ENCODE measurements at regions not wholly inside any gene's neighbourhood (a gene's known extent, or its start where the extent isn't known, plus 50 kb on each side); places are given as distances from the start of the nearest gene placed in this dataset.
"Not testable (repeated sequence)": the region's sequence is repeated elsewhere in the genome, so short reads cannot be mapped to it uniquely, and the experiment has no call there.

DNA sequence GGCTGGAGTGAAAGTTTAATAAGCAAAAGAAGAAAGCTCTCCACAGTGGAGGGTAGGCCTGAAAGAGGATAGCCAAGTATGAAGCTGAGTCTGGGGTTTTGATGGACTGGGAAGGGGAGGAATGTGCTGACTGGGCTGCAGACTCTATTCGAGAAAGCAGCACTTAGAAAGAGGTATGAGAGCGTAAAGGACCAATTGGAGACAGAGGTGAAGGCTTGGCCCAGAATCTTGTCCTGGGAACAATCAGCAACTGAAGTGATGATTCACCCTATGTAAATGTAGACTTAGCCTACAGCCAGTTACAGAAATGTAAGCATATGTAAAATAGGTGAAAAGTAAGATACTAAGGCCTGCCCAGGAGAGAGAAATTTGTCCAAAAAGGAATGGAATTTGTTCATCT, 111.2 kb upstream of the HSFY2 start:
- Mint-ChIP-seq H3K4me3 (no peak overlapping the region), H3K27me3 (no peaks in the 10 kb centered on the region), H3K36me3 (peaks cover 5% of the 10 kb centered on the region), H3K9me3 (no peaks in the 10 kb centered on the region), H3K27ac (no peak overlapping the region), H3K4me1 (no peaks in the 10 kb centered on the region)
- DNase-seq (no peak), ATAC-seq (replicated peaks in 1 of 4) (no peak)
- H3K4me1 ChIP-seq (ENCODE audit: control insufficient read depth in 1 of 2, extremely low read depth in 1 of 2, insufficient read depth in 2 of 2, low read length in 2 of 2): no peaks in the 10 kb centered on the region
- H3K27me3 ChIP-seq (replicated peaks in 1 of 2; ENCODE audit: control insufficient read depth in 2 of 2, extremely low read depth in 1 of 2, insufficient read depth in 2 of 2, low read length in 1 of 2): no peaks in the 10 kb centered on the region
- ChIA-PET CTCF (no interaction called here), POLR2A (no interaction called here)
- no peak overlapping the region for H3K4me3 ChIP-seq (ENCODE audit: control insufficient read depth in 1 of 2, extremely low read depth in 1 of 2, low read length in 1 of 2)
- H3K9me3 ChIP-seq: no peaks in the 10 kb centered on the region
- no peak overlapping the region for H3K27ac ChIP-seq (ENCODE audit: low read length)
- no peaks in the 10 kb centered on the region for H3K36me3 ChIP-seq (ENCODE audit: control insufficient read depth in 2 of 2, extremely low read depth in 1 of 2, insufficient read depth in 1 of 2, low read length in 1 of 2)
- no CpG with 5 or more reads among the region's 2 CpGs for WGBS (ENCODE audit: insufficient coverage)

DNA sequence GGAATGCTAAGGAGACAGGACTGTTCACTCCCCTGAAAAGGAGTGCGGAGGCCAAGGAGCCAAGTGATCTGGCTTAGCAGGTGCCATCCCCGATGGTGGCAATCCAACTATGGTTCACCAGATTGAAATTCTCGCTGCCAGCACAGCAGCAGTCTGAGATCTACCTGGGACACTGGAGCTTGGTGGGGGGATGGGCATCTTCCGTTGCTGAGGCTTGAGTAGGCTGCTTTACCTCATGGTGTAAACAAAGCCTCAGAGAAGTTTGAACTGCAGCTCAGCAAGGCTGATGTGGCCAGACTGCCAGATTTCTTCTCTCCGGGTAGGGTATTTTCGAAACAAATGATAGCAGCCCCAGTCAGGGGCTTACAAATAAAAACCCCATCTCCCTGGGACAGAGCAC, 95.6 kb upstream of the HSFY2 start:
- H3K36me3 Mint-ChIP-seq; H3K27ac Mint-ChIP-seq; H3K36me3 ChIP-seq (ENCODE audit: control insufficient read depth in 2 of 2, extremely low read depth in 1 of 2, insufficient read depth in 1 of 2, low read length in 1 of 2); H3K27me3 Mint-ChIP-seq; H3K27me3 ChIP-seq (replicated peaks in 1 of 2; ENCODE audit: control insufficient read depth in 2 of 2, extremely low read depth in 1 of 2, insufficient read depth in 2 of 2, low read length in 1 of 2); H3K4me3 ChIP-seq (ENCODE audit: control insufficient read depth in 1 of 2, extremely low read depth in 1 of 2, low read length in 1 of 2); H3K9me3 Mint-ChIP-seq; POLR2A ChIA-PET; H3K4me1 Mint-ChIP-seq; ATAC-seq (replicated peaks in 1 of 4); H3K4me3 Mint-ChIP-seq; H3K9me3 ChIP-seq; H3K4me1 ChIP-seq (ENCODE audit: control insufficient read depth in 1 of 2, extremely low read depth in 1 of 2, insufficient read depth in 2 of 2, low read length in 2 of 2); H3K27ac ChIP-seq (ENCODE audit: low read length); DNase-seq; CTCF ChIA-PET: not testable (repeated sequence)
- WGBS (ENCODE audit: insufficient coverage): no CpG with 5 or more reads among the region's 6 CpGs

DNA sequence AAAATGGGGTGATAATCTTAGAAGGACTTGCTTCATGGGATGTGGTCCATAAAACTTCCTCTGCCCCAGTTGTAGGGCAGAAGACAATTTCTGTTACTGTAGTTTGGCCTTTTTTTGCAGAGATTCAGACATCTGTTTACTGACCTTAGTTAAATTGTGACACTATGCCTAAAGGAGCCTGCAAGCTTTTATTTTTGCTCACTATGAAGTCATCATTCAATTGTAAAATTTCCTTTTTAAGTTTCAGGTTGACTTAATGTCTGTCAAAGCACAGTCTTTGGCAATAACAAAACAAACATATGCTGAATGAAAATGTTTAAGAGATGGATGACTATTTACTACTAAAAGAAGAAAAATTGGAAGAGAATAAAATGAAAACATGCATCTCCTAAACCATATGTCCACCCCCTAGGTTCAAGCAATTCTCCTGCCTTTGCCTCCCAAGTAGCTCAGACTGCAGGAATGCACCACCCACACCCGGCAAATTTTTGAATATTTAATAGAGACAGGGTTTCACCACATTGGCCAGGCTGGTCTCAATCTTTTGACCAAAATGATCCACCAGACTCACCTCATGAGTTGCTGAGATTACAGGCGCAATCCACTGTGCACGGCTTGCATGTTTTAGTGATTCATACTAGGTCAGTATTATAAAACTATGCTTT, 93.5 kb upstream of the HSFY2 start:
- H3K4me3 ChIP-seq (ENCODE audit: control insufficient read depth in 1 of 2, extremely low read depth in 1 of 2, low read length in 1 of 2); H3K27ac ChIP-seq (ENCODE audit: low read length); H3K9me3 ChIP-seq; H3K4me1 Mint-ChIP-seq; H3K27me3 Mint-ChIP-seq; POLR2A ChIA-PET; ATAC-seq (replicated peaks in 1 of 4); H3K4me3 Mint-ChIP-seq; H3K9me3 Mint-ChIP-seq; H3K27ac Mint-ChIP-seq; H3K4me1 ChIP-seq (ENCODE audit: control insufficient read depth in 1 of 2, extremely low read depth in 1 of 2, insufficient read depth in 2 of 2, low read length in 2 of 2); DNase-seq; CTCF ChIA-PET; H3K36me3 Mint-ChIP-seq; H3K36me3 ChIP-seq (ENCODE audit: control insufficient read depth in 2 of 2, extremely low read depth in 1 of 2, insufficient read depth in 1 of 2, low read length in 1 of 2); H3K27me3 ChIP-seq (replicated peaks in 1 of 2; ENCODE audit: control insufficient read depth in 2 of 2, extremely low read depth in 1 of 2, insufficient read depth in 2 of 2, low read length in 1 of 2): not testable (repeated sequence)
- WGBS (ENCODE audit: insufficient coverage): no CpG with 5 or more reads among the region's 3 CpGs

DNA sequence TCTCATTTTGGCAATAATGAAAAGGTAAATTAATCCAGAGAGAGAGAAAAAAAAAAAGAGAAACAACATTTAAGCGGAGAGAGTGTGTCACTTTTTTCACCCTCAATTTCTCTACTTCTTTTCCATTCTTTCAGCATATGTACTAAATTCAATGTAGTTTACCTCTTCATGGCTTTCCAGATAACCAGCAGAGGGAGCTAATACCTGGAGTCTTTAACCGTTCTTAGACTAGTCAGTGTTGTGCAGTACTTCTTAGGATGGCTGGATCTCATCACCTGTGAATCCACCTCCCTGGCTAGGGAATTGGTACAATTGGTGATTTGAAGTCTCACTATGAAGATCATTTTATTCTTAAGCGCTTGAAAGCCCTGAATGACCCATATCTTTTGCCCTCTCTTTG, 87.3 kb upstream of the HSFY2 start:
- CTCF ChIA-PET; H3K4me3 ChIP-seq (ENCODE audit: control insufficient read depth in 1 of 2, extremely low read depth in 1 of 2, low read length in 1 of 2); H3K4me1 Mint-ChIP-seq; H3K27me3 ChIP-seq (replicated peaks in 1 of 2; ENCODE audit: control insufficient read depth in 2 of 2, extremely low read depth in 1 of 2, insufficient read depth in 2 of 2, low read length in 1 of 2); H3K36me3 ChIP-seq (ENCODE audit: control insufficient read depth in 2 of 2, extremely low read depth in 1 of 2, insufficient read depth in 1 of 2, low read length in 1 of 2); H3K27ac ChIP-seq (ENCODE audit: low read length); H3K36me3 Mint-ChIP-seq; H3K27me3 Mint-ChIP-seq; H3K27ac Mint-ChIP-seq; POLR2A ChIA-PET; H3K9me3 Mint-ChIP-seq; H3K4me1 ChIP-seq (ENCODE audit: control insufficient read depth in 1 of 2, extremely low read depth in 1 of 2, insufficient read depth in 2 of 2, low read length in 2 of 2); H3K4me3 Mint-ChIP-seq; ATAC-seq (replicated peaks in 1 of 4); DNase-seq; H3K9me3 ChIP-seq: not testable (repeated sequence)
- no CpG with 5 or more reads among the region's 3 CpGs for WGBS (ENCODE audit: insufficient coverage)

DNA sequence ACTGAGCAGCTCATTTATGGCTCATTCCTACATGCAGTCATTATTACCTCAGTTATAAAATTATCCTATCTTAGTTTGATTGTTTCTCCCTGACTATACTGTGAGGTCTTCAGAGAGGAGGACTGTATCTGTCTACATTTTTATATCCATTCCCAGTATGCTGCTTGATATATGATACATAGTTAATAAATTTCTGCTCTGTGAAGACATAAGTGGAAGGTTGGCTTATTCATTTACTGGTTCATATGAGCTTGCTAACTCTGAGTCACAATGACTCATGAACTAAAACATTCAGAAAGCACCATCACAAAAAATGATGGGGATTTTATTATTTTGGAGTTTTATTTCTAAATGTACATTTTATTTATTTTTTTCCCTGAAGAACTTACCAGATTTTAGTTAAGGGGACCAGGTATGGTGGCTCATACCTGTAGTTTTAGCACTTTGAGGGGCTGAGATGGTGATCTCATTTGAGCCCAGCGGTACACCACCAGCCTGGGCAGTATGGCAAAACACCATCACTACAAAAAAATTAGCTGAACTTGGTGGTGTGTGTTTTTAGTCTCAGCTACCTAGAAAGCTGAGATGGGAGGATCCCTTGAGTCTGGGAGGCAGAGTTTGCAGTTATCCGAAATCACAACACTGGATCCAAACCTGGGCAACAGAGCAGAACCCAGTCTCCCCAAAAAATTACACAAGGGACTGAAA, 85.1 kb upstream of the HSFY2 start:
- H3K9me3 ChIP-seq; H3K27ac Mint-ChIP-seq; H3K4me3 Mint-ChIP-seq; DNase-seq; H3K4me1 ChIP-seq (ENCODE audit: control insufficient read depth in 1 of 2, extremely low read depth in 1 of 2, insufficient read depth in 2 of 2, low read length in 2 of 2); H3K4me3 ChIP-seq (ENCODE audit: control insufficient read depth in 1 of 2, extremely low read depth in 1 of 2, low read length in 1 of 2); CTCF ChIA-PET; H3K27ac ChIP-seq (ENCODE audit: low read length); H3K36me3 ChIP-seq (ENCODE audit: control insufficient read depth in 2 of 2, extremely low read depth in 1 of 2, insufficient read depth in 1 of 2, low read length in 1 of 2); H3K27me3 Mint-ChIP-seq; POLR2A ChIA-PET; H3K27me3 ChIP-seq (replicated peaks in 1 of 2; ENCODE audit: control insufficient read depth in 2 of 2, extremely low read depth in 1 of 2, insufficient read depth in 2 of 2, low read length in 1 of 2); ATAC-seq (replicated peaks in 1 of 4); H3K4me1 Mint-ChIP-seq; H3K36me3 Mint-ChIP-seq; H3K9me3 Mint-ChIP-seq: not testable (repeated sequence)
- WGBS (ENCODE audit: insufficient coverage): no CpG with 5 or more reads among the region's 2 CpGs

DNA sequence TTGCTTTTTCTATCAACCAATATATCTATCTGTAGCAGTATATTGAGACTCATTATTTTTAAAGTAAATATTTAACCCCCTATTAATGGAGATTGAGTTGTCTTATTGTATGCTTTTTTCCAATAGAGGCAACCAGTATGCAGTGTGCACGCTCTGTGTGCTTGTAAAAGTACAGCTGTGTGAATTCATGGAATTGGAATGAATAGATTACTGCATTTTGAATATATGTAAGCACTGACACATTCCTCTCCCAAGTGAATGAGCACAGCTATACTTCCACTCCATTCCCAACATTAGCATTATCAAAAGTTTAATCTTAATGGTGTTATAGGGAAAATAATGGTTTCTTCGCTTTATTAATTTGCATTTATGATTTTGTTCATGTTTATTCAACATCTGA, 81.6 kb upstream of the HSFY2 start:
- ATAC-seq (replicated peaks in 1 of 4); H3K4me3 Mint-ChIP-seq; POLR2A ChIA-PET; DNase-seq; H3K27me3 ChIP-seq (replicated peaks in 1 of 2; ENCODE audit: control insufficient read depth in 2 of 2, extremely low read depth in 1 of 2, insufficient read depth in 2 of 2, low read length in 1 of 2); H3K9me3 Mint-ChIP-seq; H3K36me3 ChIP-seq (ENCODE audit: control insufficient read depth in 2 of 2, extremely low read depth in 1 of 2, insufficient read depth in 1 of 2, low read length in 1 of 2); H3K27ac Mint-ChIP-seq; H3K9me3 ChIP-seq; H3K4me1 ChIP-seq (ENCODE audit: control insufficient read depth in 1 of 2, extremely low read depth in 1 of 2, insufficient read depth in 2 of 2, low read length in 2 of 2); H3K27ac ChIP-seq (ENCODE audit: low read length); H3K27me3 Mint-ChIP-seq; H3K4me1 Mint-ChIP-seq; H3K4me3 ChIP-seq (ENCODE audit: control insufficient read depth in 1 of 2, extremely low read depth in 1 of 2, low read length in 1 of 2); H3K36me3 Mint-ChIP-seq; CTCF ChIA-PET: not testable (repeated sequence)
- no CpG with 5 or more reads among the region's 2 CpGs for WGBS (ENCODE audit: insufficient coverage)

DNA sequence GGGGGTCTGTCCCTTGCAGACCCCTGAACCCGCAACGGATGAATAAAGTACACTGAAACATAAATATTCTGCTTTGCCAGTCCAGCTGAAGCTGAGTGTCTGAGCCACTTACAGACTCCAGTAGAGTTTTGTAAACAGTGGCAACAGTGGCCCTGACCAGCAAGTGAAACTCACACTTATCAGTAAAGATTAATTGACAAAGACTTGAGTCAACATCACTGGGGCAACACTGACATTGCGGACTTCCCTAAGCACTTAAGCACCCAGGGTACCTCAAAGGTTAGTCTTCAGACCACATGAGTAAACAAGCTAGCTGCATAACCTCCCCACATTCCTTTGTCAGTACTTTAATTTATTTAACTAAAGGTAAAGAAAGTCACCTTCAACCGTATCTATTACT, 79.8 kb upstream of the HSFY2 start:
- CTCF ChIA-PET; H3K4me3 ChIP-seq (ENCODE audit: control insufficient read depth in 1 of 2, extremely low read depth in 1 of 2, low read length in 1 of 2); H3K27ac Mint-ChIP-seq; H3K9me3 ChIP-seq; DNase-seq; H3K4me3 Mint-ChIP-seq; H3K36me3 Mint-ChIP-seq; H3K4me1 Mint-ChIP-seq; H3K4me1 ChIP-seq (ENCODE audit: control insufficient read depth in 1 of 2, extremely low read depth in 1 of 2, insufficient read depth in 2 of 2, low read length in 2 of 2); H3K36me3 ChIP-seq (ENCODE audit: control insufficient read depth in 2 of 2, extremely low read depth in 1 of 2, insufficient read depth in 1 of 2, low read length in 1 of 2); H3K9me3 Mint-ChIP-seq; H3K27me3 ChIP-seq (replicated peaks in 1 of 2; ENCODE audit: control insufficient read depth in 2 of 2, extremely low read depth in 1 of 2, insufficient read depth in 2 of 2, low read length in 1 of 2); POLR2A ChIA-PET; H3K27me3 Mint-ChIP-seq; H3K27ac ChIP-seq (ENCODE audit: low read length); ATAC-seq (replicated peaks in 1 of 4): not testable (repeated sequence)
- WGBS (ENCODE audit: insufficient coverage): no CpG with 5 or more reads among the region's 4 CpGs

All from T-cell (primary cell).